Liver (tissue), 8 donors: ENCODE measurements at regions not wholly inside any gene's neighbourhood (a gene's known extent, or its start where the extent isn't known, plus 50 kb on each side); places are given as distances from the start of the nearest gene placed in this dataset.

Experiments used
- DNase-seq: peaks from one replicate; pipeline ENCODE4 v3.0.0-alpha.2; 2017; ENCODE audit warnings: low spot score
- H3K27ac ChIP-seq, 2 donors: one replicate each; pipeline ENCODE4 v1.7.0; 2013; ENCODE audit warnings: inconsistent platforms in 2 of 2, low read length in 2 of 2, control low read depth in 1 of 2, low read depth in 1 of 2, mild to moderate bottlenecking in 1 of 2
- H3K27me3 ChIP-seq, 4 donors: one replicate each; pipeline versions ENCODE4 v1.6.1 to v1.7.0; 2013; ENCODE audit warnings: low read length in 3 of 4, inconsistent platforms in 1 of 4, mild to moderate bottlenecking in 1 of 4, moderate library complexity in 1 of 4; ENCODE audit not compliant: control insufficient read depth in 4 of 4, insufficient read depth in 4 of 4
- H3K36me3 ChIP-seq, 4 donors: one replicate each; pipeline versions ENCODE4 v1.6.1 to v1.7.0; 2013; ENCODE audit warnings: low read length in 3 of 4, mild to moderate bottlenecking in 3 of 4, low read depth in 1 of 4, moderate library complexity in 1 of 4; ENCODE audit not compliant: control insufficient read depth in 4 of 4, insufficient read depth in 3 of 4
- H3K4me1 ChIP-seq, 4 donors: one replicate each; pipeline versions ENCODE4 v1.6.1 to v1.7.0; 2013; ENCODE audit warnings: low read length in 3 of 4, mild to moderate bottlenecking in 3 of 4, moderate library complexity in 1 of 4; ENCODE audit not compliant: control insufficient read depth in 4 of 4, insufficient read depth in 4 of 4
- H3K4me3 ChIP-seq, 3 donors: one replicate each; pipeline versions ENCODE4 v1.6.1 to v1.7.0; 2013; ENCODE audit warnings: low read length in 3 of 3, control low read depth in 1 of 3, low read depth in 1 of 3, mild to moderate bottlenecking in 1 of 3
- H3K9ac ChIP-seq, 2 donors: one replicate each; pipeline ENCODE4 v1.7.0; 2013; ENCODE audit warnings: low read length in 2 of 2, mild to moderate bottlenecking in 2 of 2, moderate library complexity in 2 of 2, control low read depth in 1 of 2, low read depth in 1 of 2
- H3K9me3 ChIP-seq, 4 donors: one replicate each; pipeline versions ENCODE4 v1.6.1 to v1.7.0; 2013; ENCODE audit warnings: low read length in 3 of 4; ENCODE audit not compliant: control insufficient read depth in 4 of 4
- ATF3 ChIP-seq: IDR thresholded peaks from 2 replicates; pipeline ENCODE4 v1.6.1; 2016; ENCODE audit warnings: antibody characterized with exemption
- CTCF ChIP-seq: fragments of 150-350 bp; IDR thresholded peaks from 2 replicates; pipeline ENCODE4 v1.5.1; 2017; ENCODE audit warnings: improper control_type of control experiment, low read depth, low read length; ENCODE audit not compliant: missing input control
- EGR1 ChIP-seq, 2 donors: IDR thresholded peaks; 2 replicates each; pipeline ENCODE4 v1.6.1; 2016 to 2018; ENCODE audit warnings: antibody characterized with exemption in 2 of 2, low read depth in 2 of 2
- FOXA1 ChIP-seq: IDR thresholded peaks from 2 replicates; pipeline ENCODE4 v1.6.1; 2016; ENCODE audit warnings: antibody characterized with exemption
- FOXA2 ChIP-seq: IDR thresholded peaks from 2 replicates; pipeline ENCODE4 v1.6.1; 2016; ENCODE audit warnings: antibody characterized with exemption
- GABPA ChIP-seq, 2 donors: IDR thresholded peaks in 1 of 2; conservative IDR thresholded peaks in 1 of 2; 2 replicates each; pipeline ENCODE4 v1.6.1; 2016; ENCODE audit warnings: antibody characterized with exemption in 2 of 2, mild to moderate bottlenecking in 1 of 2, moderate library complexity in 1 of 2
- HNF4A ChIP-seq, 2 donors: conservative IDR thresholded peaks; 2 replicates each; pipeline ENCODE4 v1.6.1; 2016; ENCODE audit warnings: antibody characterized with exemption in 2 of 2, mild to moderate bottlenecking in 2 of 2
- HNF4G ChIP-seq: IDR thresholded peaks from 2 replicates; pipeline ENCODE4 v1.6.1; 2016; ENCODE audit warnings: antibody characterized with exemption
- JUND ChIP-seq, 2 donors: IDR thresholded peaks; 2 replicates each; pipeline ENCODE4 v1.6.1; 2016; ENCODE audit warnings: antibody characterized with exemption in 2 of 2
- MAX ChIP-seq: IDR thresholded peaks from 2 replicates; pipeline ENCODE4 v1.6.1; 2016; ENCODE audit warnings: antibody characterized with exemption
- NR2F2 ChIP-seq: IDR thresholded peaks from 2 replicates; pipeline ENCODE4 v1.6.1; 2016; ENCODE audit warnings: antibody characterized with exemption
- RAD21 ChIP-seq, 2 donors: IDR thresholded peaks; 2 replicates each; pipeline ENCODE4 v1.6.1; 2016; ENCODE audit warnings: antibody characterized with exemption in 2 of 2, mild to moderate bottlenecking in 2 of 2
- REST ChIP-seq: IDR thresholded peaks from 2 replicates; pipeline ENCODE4 v1.6.1; 2016; ENCODE audit warnings: antibody characterized with exemption, mild to moderate bottlenecking
- RXRA ChIP-seq, 2 donors: IDR thresholded peaks; 2 replicates each; pipeline ENCODE4 v1.6.1; 2017 to 2018; ENCODE audit warnings: antibody characterized with exemption in 2 of 2, mild to moderate bottlenecking in 1 of 2
- SP1 ChIP-seq: IDR thresholded peaks from 2 replicates; pipeline ENCODE4 v1.6.1; 2018; ENCODE audit warnings: antibody characterized with exemption, mild to moderate bottlenecking
- TAF1 ChIP-seq: conservative IDR thresholded peaks from 2 replicates; pipeline ENCODE4 v1.6.1; 2016; ENCODE audit warnings: antibody characterized with exemption, mild to moderate bottlenecking
- YY1 ChIP-seq: IDR thresholded peaks from 2 replicates; pipeline ENCODE4 v1.6.1; 2016; ENCODE audit warnings: antibody characterized with exemption, mild to moderate bottlenecking
- ZBTB33 ChIP-seq: IDR thresholded peaks from 2 replicates; pipeline ENCODE4 v1.6.1; 2016; ENCODE audit warnings: antibody characterized with exemption
- WGBS: extraction: QIAGEN DNeasy Blood & Tissue Kit; methylation state at CpG from one replicate; pipeline ENCODE4 v1.1.7; 2013; 5-methylcytosine and 5-hydroxymethylcytosine counted together
- donor health status: healthy.
- donor health status: healthy.
- donor health status: healthy.
- donor health status: healthy.
- donor health status: healthy.

- Histone ChIP-seq H3K4me3 (no peak overlapping the region), H3K36me3 (no peaks in the 10 kb centered on the region), H3K27ac (no peak overlapping the region), H3K9me3 (no peaks in the 10 kb centered on the region), H3K27me3 (no peaks in the 10 kb centered on the region), H3K4me1 (no peaks in the 10 kb centered on the region), H3K9ac (no peak overlapping the region)
- DNase-seq: no peak
- WGBS: 90% methylated on average over 1 of the region's 1 CpG
- TF ChIP-seq RXRA (IDR thresholded peaks at IDR 0.05) (no peak), EGR1 (IDR thresholded peaks at IDR 0.05; ENCODE audit: low read depth in 2 of 2) (no peak), RAD21 (IDR thresholded peaks at IDR 0.05) (peak; percentile 62)
These were observed 102.6 kb upstream of the TRPM3 start for GRCh38 chr9:71223953-71224538.

- TF ChIP-seq YY1 (no peak), RXRA (IDR thresholded peaks at IDR 0.05) (no peak), HNF4A (conservative IDR thresholded peaks at IDR 0.05) (no peak), EGR1 (IDR thresholded peaks at IDR 0.05; ENCODE audit: low read depth in 2 of 2) (no peak), ZBTB33 (no peak), FOXA1 (no peak), GABPA (IDR thresholded peaks at IDR 0.05 in 1 of 2, conservative IDR thresholded peaks at IDR 0.05 in 1 of 2) (no peak), MAX (no peak), FOXA2 (no peak), SP1 (no peak), JUND (IDR thresholded peaks at IDR 0.05) (no peak), TAF1 (no peak), ATF3 (no peak), NR2F2 (no peak), RAD21 (IDR thresholded peaks at IDR 0.05) (no peak), REST (no peak), HNF4G (no peak), CTCF (no peak)
- no peak for DNase-seq
- WGBS: 80% methylated on average over 4 of the region's 4 CpGs
- Histone ChIP-seq H3K9me3 (peaks cover 0 to 9% (median 1%) of the 10 kb centered on the region in 4 donors), H3K4me3 (no peak overlapping the region), H3K27me3 (no peaks in the 10 kb centered on the region), H3K9ac (no peak overlapping the region), H3K36me3 (no peaks in the 10 kb centered on the region), H3K27ac (no peak overlapping the region), H3K4me1 (no peaks in the 10 kb centered on the region)
These were observed 97.4 kb upstream of the TRPM3 start for GRCh38 chr9:71218774-71219173.
